Stimulated activated CD4-positive, alpha-beta T cell treated with anti-CD3 and anti-CD28 coated beads, Interleukin-2, amount 100 ng/mL, for 24 hours (primary cell): ENCODE measurements at regions not wholly inside any gene's neighbourhood (a gene's known extent, or its start where the extent isn't known, plus 50 kb on each side); places are given as distances from the start of the nearest gene placed in this dataset.

Experiments
- DNase-seq, 2 donors: peaks; one replicate each; pipeline ENCODE4 v3.0.0-alpha.2; 2020

DNA sequence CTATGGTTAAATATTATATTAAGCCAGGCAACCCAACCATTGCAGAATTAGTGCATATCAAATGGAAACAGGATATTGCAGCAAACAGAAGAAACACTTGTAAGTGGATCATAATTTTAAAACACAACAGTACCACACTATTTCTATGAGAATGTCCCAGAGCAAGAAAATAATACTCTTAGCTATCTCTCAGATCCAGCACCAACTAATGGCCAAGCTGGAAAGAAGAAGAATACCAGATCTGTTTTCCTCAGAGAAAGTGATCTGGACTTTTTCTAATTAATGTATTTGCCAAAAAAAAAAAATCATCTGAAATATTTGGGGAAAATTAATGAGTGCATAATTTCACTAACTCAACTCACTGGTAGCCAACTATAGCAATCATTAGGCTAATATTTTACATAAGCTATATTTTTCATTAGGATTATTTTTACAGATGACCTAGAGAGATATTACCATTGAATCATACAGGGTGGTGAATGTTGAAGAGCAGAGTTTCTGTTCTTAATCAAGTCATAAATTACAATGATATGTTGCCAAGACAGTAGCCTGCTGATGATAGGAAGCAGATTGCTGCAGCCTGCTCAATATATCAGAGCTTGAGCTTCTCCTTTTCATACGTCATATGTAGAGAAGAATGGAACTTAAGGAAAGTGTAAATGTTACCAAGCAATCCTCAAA, 995.4 kb upstream of the LRRN3 start:
- DNase-seq, result no peak

DNA sequence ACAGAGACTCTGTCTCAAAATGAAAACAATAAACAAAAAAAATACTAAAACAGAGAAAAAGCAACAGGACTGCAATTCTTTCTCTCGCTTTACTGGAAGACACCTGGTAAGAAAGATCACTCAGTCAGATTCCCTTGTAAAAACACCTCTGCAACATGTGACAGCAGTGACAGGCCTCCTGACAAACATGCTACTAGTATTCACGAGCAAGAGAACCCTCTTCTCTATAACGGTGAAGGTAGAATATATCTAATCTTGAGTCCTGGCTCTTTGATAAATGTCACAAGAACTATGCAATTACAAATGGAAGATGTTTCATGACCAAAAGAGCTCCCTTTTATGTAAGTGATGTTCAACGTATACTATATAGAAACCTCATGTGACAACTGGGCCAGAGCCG, 986.7 kb upstream of the LRRN3 start:
- DNase-seq, result no peak

DNA sequence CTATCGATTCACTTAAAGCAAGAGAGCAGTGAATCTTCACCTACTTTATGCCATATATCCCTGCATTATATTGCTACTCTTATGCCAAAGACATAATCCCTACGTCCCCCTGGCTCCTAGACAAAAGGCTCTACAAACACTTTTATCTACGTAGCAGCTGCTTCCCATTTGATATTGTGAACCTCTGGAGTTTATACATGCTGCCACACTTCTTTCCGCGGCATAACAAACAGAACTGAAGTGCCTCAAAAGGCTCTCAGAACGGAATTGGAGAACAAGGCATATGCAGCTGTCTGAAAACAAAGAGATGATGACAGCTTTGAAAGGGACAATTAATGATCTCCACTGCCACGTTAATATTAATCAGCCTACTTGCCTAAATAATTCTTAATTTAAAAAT, 985.6 kb upstream of the LRRN3 start:
- no peak for DNase-seq

DNA sequence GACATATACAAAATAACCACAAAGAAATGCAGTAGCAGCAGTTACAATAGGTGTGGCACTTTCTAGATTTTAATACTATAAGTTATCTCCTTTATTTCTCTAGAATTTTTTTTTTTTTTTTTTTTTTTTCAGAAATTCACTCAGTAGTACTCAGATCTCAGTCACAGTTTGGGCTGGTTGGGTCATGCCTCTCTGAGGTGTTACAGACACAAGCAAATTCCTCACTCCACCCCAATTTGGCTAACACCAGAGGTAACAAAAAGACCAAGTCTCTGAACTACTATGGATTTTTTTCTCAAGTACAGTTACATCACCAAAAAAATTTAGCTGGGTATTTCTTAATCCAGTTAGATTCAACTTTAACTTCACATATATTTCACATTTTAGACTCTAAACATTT, 985.1 kb upstream of the LRRN3 start:
- no peak for DNase-seq

DNA sequence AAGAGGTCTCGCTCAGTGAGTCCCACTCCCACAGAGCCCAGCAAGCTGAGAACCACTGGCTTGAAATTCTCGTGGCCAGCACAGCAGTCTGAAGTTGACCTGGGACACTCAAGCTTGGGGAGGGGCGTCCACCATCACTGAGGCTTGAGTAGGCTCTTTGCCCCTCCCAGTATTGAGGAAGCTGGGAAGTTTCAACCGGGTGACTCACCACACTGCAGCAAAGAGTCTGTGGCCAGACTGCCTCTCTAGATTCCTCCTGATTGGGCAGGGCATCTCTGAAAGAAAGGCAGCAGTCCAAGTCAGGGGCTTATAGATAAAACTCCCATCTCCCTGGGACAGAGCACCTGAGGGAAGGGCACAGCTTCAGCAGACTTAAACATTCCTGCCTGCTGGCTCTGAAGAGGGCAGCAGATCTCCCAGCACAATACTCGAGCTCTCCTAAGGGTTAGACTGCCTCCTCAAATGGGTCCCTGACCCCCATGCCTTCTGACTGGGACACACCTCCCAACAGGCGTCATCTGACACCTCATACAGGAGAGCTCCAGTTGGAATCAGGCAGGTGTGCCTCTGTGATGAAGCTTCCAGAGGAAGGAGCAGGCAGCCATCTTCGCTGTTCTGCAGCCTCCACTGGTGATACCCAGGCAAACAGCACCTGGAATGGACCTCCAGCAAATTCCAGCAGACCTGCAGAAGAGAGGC, 970.9 kb upstream of the LRRN3 start:
- no peak for DNase-seq

- no peak for DNase-seq
These were observed 961.8 kb upstream of the LRRN3 start for GRCh38 chr7:110129159-110129558.

DNA sequence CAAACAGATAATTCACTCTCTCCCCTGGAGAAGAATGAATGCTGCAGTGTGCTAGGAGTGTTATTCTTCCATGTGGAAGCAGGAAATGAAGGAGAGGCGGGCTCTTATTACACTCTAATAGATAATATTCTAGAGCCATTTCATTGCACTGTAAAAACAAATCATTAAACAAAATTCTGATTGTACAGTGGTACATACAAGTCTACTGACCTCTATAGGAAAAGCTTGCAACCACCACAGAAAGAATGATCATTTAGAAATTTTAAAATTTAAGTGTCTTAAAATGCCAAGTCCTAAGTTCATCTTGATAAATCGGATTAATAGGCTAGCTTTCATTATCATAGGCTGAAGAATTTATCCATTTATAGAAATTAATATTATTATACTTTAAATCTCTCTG, 960.3 kb upstream of the LRRN3 start:
- DNase-seq, result no peak

DNA sequence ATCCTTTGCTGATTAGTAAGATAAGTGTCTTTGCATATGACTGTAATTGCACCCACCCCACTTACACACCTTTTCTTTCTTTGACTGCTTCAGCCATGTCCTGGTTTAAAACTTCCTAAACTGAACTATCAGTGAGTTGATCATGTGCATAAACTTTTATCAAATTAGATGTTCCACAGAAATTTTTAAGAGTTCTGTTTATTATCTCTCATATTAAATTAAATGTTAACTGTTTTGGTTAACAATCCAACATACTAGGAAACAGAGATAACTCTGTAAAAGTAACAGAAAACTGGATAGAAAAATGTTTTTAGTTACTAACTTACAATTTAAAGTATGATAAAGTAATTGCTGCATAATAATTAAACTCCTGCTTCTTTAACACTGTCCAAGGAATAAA, 959.6 kb upstream of the LRRN3 start:
- no peak for DNase-seq

DNA sequence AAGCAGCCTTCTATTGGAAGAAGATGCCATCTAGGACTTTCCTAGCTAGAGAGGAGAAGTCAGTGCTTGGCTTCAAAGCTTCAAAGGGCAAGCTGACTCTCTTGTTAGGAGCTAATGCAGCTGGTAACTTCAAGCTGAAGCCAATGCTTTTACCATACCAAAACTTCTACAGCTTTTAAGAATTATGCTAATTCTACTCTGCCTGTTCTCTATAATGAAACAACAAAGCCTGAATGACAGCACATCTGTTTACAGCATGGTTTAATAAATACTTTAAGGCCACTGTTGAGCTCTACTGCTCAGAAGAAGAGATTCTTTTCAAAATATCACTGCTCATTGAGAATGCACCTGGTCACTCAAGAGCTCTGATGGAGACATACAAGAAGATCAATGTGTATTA, 951.9 kb upstream of the LRRN3 start:
- no peak for DNase-seq

GRCh38 chr7:110142939-110143526, 947.9 kb upstream of the LRRN3 start:
- no peak for DNase-seq

GRCh38 chr7:110144599-110144998, 946.3 kb upstream of the LRRN3 start:
- DNase-seq, result no peak

DNA sequence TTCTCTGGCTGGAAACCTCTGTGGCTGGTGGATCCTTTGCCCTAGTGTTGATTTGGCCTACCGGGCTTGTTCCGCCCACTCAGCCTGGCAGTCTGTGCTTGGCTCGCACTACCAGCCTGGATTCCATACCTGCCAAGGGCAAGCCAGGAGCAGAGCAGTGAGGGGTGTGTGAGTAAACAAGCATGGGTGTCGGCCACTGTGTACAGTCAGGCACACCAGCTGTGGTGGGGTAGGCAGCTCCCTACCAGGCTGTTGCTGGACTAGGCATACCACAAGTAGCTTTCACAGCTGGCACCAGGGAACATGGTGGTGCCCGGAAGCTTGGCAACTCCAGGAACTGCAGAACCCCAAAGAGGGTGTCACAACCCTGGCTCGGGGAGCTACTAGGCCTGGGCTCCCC, 942.9 kb upstream of the LRRN3 start:
- DNase-seq, result no peak

GRCh38 chr7:110153222-110153621, 937.7 kb upstream of the LRRN3 start:
- no peak for DNase-seq

- DNase-seq, result no peak
These were observed 934.4 kb upstream of the LRRN3 start for GRCh38 chr7:110156511-110156910.

DNA sequence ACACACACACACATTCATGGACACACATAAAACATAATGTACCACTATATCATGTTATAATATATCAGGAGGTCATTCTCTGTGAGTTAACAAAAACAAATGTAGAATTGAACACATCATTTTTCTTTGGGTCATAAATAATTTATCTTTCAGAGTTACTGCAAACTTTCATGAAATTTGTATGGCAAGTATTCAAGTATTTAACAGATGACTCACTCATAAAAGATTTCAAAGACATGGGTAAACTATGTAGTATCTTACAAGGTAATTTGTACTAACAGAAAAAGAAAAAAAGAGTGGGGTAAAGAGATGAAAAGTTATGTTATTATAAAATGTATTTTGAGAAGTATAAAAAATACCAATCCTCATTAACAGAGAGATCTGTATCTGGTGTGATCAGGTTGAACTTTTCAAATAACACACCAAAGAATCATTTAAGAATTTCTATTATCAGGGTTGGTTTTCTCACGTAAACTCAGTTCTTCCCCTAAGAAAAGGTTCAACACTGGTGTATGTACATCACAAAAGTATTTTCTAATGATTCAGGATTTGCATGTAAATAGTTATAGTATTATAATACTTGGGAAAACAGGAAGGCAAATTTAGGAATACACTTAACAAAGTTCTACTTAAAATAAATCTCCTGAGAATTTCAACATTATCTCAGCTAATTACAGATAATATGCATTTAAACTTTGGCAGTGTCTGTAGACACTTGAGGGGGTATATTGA, 933.1 kb upstream of the LRRN3 start:
- DNase-seq, result no peak

DNA sequence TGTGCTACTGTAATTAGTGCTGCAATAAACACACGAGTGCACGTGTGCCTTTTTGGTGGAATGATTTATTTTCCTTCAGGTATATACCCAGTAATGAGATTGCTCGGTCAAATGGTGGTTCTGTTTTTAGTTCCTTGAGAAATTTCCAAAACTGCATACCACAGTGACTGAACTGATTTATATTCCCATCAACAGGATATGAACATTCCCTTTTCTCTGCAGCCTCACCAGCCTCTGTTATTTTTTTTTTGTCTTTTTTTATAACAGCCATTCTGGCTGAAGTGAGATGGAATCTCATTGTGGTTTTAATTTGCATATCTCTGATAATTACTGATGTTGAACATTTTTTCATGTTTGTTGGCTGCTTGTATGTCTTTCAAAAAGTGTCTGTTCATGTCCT, 922.9 kb upstream of the LRRN3 start:
- no peak for DNase-seq

GRCh38 chr7:110170841-110171240, 920.1 kb upstream of the LRRN3 start:
- DNase-seq, result no peak

DNA sequence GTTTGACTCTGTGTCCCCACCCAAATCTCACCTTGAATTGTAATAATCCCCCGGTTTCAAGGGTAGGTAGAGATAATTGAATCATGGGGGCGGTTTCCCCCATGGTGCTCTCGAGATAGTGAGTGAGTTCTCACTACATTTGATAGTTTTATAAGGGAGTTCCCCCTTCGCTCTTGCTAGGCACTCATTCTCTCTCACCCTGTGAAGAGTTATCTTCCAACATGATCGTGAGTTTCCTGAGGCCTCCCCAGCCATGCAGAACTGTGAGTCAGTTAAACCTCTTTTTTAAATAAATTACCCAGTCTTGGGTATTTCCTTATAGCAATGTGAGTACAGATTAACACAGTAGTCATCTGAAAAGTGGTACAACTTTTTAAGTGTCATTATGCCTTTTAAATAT, 913.5 kb upstream of the LRRN3 start:
- DNase-seq, result no peak

GRCh38 chr7:110179037-110179436, 911.9 kb upstream of the LRRN3 start:
- no peak for DNase-seq

GRCh38 chr7:110181768-110182167, 909.2 kb upstream of the LRRN3 start:
- no peak for DNase-seq

GRCh38 chr7:110186334-110186733, 904.6 kb upstream of the LRRN3 start:
- DNase-seq, result no peak

DNA sequence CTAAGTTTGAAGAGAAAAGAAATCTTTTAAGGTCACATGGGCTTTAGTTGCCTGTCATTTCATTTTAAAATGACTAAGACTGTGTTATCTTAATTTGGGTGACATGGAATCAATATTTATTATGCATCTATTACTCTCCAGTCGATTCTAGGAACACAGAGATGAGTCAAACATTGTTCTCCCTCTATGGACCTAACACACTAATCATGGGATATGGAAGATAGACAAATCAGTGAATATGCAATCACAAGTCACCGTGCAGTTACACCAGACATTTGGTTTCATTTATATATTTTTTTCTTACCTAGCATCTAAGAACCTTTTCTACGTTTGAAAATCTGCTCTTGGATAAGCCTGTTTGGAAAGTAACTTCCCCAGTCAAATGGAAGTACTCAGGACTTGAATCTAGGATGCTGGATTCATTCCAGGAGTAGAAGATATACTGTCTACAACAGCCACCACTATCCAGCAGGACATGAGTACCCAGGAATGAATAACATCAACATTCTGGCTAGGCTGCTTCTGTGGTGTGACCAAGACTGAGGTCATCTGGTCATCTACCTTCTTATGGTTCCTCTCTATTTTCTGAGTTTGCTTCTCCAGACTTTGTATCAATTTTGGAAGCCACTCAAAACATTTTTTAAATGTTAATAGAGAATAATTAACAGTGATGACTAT, 902.9 kb upstream of the LRRN3 start:
- no peak for DNase-seq

GRCh38 chr7:110204527-110204926, 886.4 kb upstream of the LRRN3 start:
- no peak for DNase-seq
